CD4-positive, alpha-beta T cell (primary cell): ENCODE measurements at regions not wholly inside any gene's neighbourhood (a gene's known extent, or its start where the extent isn't known, plus 50 kb on each side); places are given as distances from the start of the nearest gene placed in this dataset.

ENCODE experiments used
- ATAC-seq: fragments of 200-7000 bp; cut with Tn5 transposase; one replicate; pipeline ENCODE4 v1.10.0; 2022; ENCODE audit warnings: mild to moderate bottlenecking; ENCODE audit not compliant: poor library complexity
- CTCF ChIA-PET: fragments of 350-600 bp; sonication (Branson Sonifier 250); formaldehyde crosslinking; loops from one replicate; lab custom pipeline; 2021; ENCODE audit warnings: antibody characterized with exemption, inconsistent platforms; lab: Charles Lee
- POLR2A ChIA-PET: fragments of 350-600 bp; sonication (Branson Sonifier 250); formaldehyde crosslinking; loops from one replicate; lab custom pipeline; 2021; ENCODE audit warnings: antibody characterized with exemption, inconsistent platforms; lab: Charles Lee
- DNase-seq, 14 experiments: peaks; one replicate each; pipeline ENCODE4 v3.0.0-alpha.2; 2013 to 2020; ENCODE audit warnings: mixed read lengths in 2 of 14
- H3K27ac ChIP-seq, 2 donors: one replicate each; pipeline versions ENCODE4 v1.5.1 to v1.7.0; 2013; ENCODE audit warnings: low read length in 2 of 2, low read depth in 1 of 2, mild to moderate bottlenecking in 1 of 2
- H3K27me3 ChIP-seq, 2 experiments: 1 replicate in 1 of 2; 2 replicates in 1 of 2; pipeline versions ENCODE4 v1.6.1 to v1.7.0; 2013; ENCODE audit warnings: low read length in 2 of 2, control low read depth in 1 of 2, mild to moderate bottlenecking in 1 of 2, moderate library complexity in 1 of 2; ENCODE audit not compliant: insufficient read depth in 2 of 2, control insufficient read depth in 1 of 2
- H3K36me3 ChIP-seq: one replicate; pipeline ENCODE4 v1.6.1; 2013; ENCODE audit warnings: low read length, control low read depth; ENCODE audit not compliant: insufficient read depth
- H3K4me1 ChIP-seq: one replicate; pipeline ENCODE4 v1.6.1; 2013; ENCODE audit warnings: low read length, control low read depth; ENCODE audit not compliant: insufficient read depth
- H3K4me3 ChIP-seq: one replicate; pipeline ENCODE4 v1.5.1; 2013; ENCODE audit warnings: mild to moderate bottlenecking, low read length, moderate library complexity
- H3K9me3 ChIP-seq, 2 experiments: 1 replicate in 1 of 2; 2 replicates in 1 of 2; pipeline versions ENCODE4 v1.6.1 to v1.7.0; 2013; ENCODE audit warnings: low read length in 2 of 2, mild to moderate bottlenecking in 2 of 2, control low read depth in 1 of 2, moderate library complexity in 1 of 2; ENCODE audit not compliant: control insufficient read depth in 1 of 2, insufficient read depth in 1 of 2
- H3K27ac Mint-ChIP-seq: one replicate; pipeline ENCODE4 v1.8.0; 2020; ENCODE audit warnings: mixed read lengths
- H3K27me3 Mint-ChIP-seq: one replicate; pipeline ENCODE4 v1.8.0; 2021; ENCODE audit warnings: mixed read lengths
- H3K36me3 Mint-ChIP-seq: one replicate; pipeline ENCODE4 v1.8.0; 2021; ENCODE audit warnings: low read depth, mixed read lengths
- H3K4me1 Mint-ChIP-seq: one replicate; pipeline ENCODE4 v1.8.0; 2021; ENCODE audit warnings: low read depth, mixed read lengths
- H3K4me3 Mint-ChIP-seq: one replicate; pipeline ENCODE4 v1.8.0; 2020; ENCODE audit warnings: mild to moderate bottlenecking, mixed read lengths
- H3K9me3 Mint-ChIP-seq: one replicate; pipeline ENCODE4 v1.8.0; 2020; ENCODE audit warnings: mixed read lengths
- intact Hi-C, 2 experiments: fragments of 100-400 bp; cut with DNase I in 1 of 2; cut with micrococcal nuclease in 1 of 2; formaldehyde crosslinking; loops; one replicate each; pipeline versions ENCODE4 v1.15.1 to v1.9.0; 2023 to 2025; cut with DNase I, micrococcal nuclease
- TF ChIP-seq, protein P1 (sequence below): fragments of 200-600 bp; IDR thresholded peaks from one replicate; pipeline ENCODE4 v1.8.0; 2022; ENCODE audit warnings: antibody characterized with exemption, mild to moderate bottlenecking

- Mint-ChIP-seq H3K27ac (no peak overlapping the region), H3K4me1 (no peaks in the 10 kb centered on the region), H3K36me3 (no peaks in the 10 kb centered on the region), H3K27me3 (peaks cover 10% of the 10 kb centered on the region), H3K9me3 (peaks cover 4% of the 10 kb centered on the region), H3K4me3 (no peak overlapping the region)
- Histone ChIP-seq H3K4me1 (no peaks in the 10 kb centered on the region), H3K36me3 (no peaks in the 10 kb centered on the region), H3K9me3 (no peaks in the 10 kb centered on the region), H3K27me3 (no peaks in the 10 kb centered on the region), H3K27ac (no peak overlapping the region), H3K4me3 (no peak overlapping the region)
- no peak for DNase-seq
- ChIA-PET POLR2A (no interaction called here), CTCF (no interaction called here)
- no peak for ATAC-seq
- intact Hi-C loops = no loop called here
- TF ChIP-seq, protein P1, sequence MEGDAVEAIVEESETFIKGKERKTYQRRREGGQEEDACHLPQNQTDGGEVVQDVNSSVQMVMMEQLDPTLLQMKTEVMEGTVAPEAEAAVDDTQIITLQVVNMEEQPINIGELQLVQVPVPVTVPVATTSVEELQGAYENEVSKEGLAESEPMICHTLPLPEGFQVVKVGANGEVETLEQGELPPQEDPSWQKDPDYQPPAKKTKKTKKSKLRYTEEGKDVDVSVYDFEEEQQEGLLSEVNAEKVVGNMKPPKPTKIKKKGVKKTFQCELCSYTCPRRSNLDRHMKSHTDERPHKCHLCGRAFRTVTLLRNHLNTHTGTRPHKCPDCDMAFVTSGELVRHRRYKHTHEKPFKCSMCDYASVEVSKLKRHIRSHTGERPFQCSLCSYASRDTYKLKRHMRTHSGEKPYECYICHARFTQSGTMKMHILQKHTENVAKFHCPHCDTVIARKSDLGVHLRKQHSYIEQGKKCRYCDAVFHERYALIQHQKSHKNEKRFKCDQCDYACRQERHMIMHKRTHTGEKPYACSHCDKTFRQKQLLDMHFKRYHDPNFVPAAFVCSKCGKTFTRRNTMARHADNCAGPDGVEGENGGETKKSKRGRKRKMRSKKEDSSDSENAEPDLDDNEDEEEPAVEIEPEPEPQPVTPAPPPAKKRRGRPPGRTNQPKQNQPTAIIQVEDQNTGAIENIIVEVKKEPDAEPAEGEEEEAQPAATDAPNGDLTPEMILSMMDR = no peak
Observed at GRCh38 chr7:18343047-18343446, 152.5 kb upstream of the HDAC9 start.

- H3K4me1 Mint-ChIP-seq = no peaks in the 10 kb centered on the region
- Histone ChIP-seq H3K9me3 (no peaks in the 10 kb centered on the region), H3K36me3 (no peaks in the 10 kb centered on the region), H3K27me3 (no peaks in the 10 kb centered on the region), H3K4me1 (no peaks in the 10 kb centered on the region), H3K4me3 (no peak overlapping the region), H3K27ac (no peak overlapping the region)
- DNase-seq (no peak), ATAC-seq (no peak)
- H3K9me3 Mint-ChIP-seq = peaks cover 4% of the 10 kb centered on the region
- no peaks in the 10 kb centered on the region for H3K36me3 Mint-ChIP-seq
- peaks cover 10% of the 10 kb centered on the region for H3K27me3 Mint-ChIP-seq
- CTCF ChIA-PET = interaction anchor here (0.9 to 1.2 kb wide), 2 partner anchors 8 to 573 kb away, joined by 3 to 5 read pairs; no protein-coding TSS in a partner anchor
- TF ChIP-seq, protein P1 = no peak
- no peak overlapping the region for H3K4me3 Mint-ChIP-seq
- POLR2A ChIA-PET = no interaction called here
- H3K27ac Mint-ChIP-seq = no peak overlapping the region
- intact Hi-C loops = loop anchor here (2.0 kb wide), 2 partner anchors 574 to 664 kb away; no protein-coding TSS in a partner anchor
Observed at GRCh38 chr7:18344536-18344935, 151.0 kb upstream of the HDAC9 start.

GRCh38 chr7:18345641-18346234, 149.8 kb upstream of the HDAC9 start:
- H3K27me3 ChIP-seq = no peaks in the 10 kb centered on the region
- CTCF ChIA-PET = interaction anchor here (0.7 to 0.9 kb wide), 3 partner anchors 281 to 576 kb away, joined by 3 to 5 read pairs (median 4); no protein-coding TSS in a partner anchor
- H3K27ac ChIP-seq = no peak overlapping the region
- peak; percentile 34 for ATAC-seq
- no peaks in the 10 kb centered on the region for H3K36me3 ChIP-seq
- POLR2A ChIA-PET = no interaction called here
- no peak overlapping the region for H3K27ac Mint-ChIP-seq
- no peaks in the 10 kb centered on the region for H3K9me3 ChIP-seq
- TF ChIP-seq, protein P1 = peak; percentile 63
- no peaks in the 10 kb centered on the region for H3K4me1 ChIP-seq
- DNase-seq = peak in 5 of 14 experiments; percentile 1 to 59 (median 43)
- no peak overlapping the region for H3K4me3 Mint-ChIP-seq
- no peak overlapping the region for H3K4me3 ChIP-seq
- H3K27me3 Mint-ChIP-seq = peaks cover 10% of the 10 kb centered on the region
- intact Hi-C loops = loop anchor here (1.0 to 5.0 kb wide), 4 partner anchors 575 to 665 kb away; no protein-coding TSS in a partner anchor
- peaks cover 4% of the 10 kb centered on the region for H3K9me3 Mint-ChIP-seq
- H3K4me1 Mint-ChIP-seq = no peaks in the 10 kb centered on the region
- H3K36me3 Mint-ChIP-seq = no peaks in the 10 kb centered on the region
